Endodermal cell (in vitro differentiated cells): ENCODE measurements at regions not wholly inside any gene's neighbourhood (a gene's known extent, or its start where the extent isn't known, plus 50 kb on each side); places are given as distances from the start of the nearest gene placed in this dataset.

Experiments used
- DNase-seq: peaks from one replicate; pipeline ENCODE4 v3.0.0-alpha.2; 2017
- H3K27ac ChIP-seq: 2 replicates; pipeline ENCODE4 v1.5.1; 2013; ENCODE audit warnings: mild to moderate bottlenecking, low read depth, low read length, moderate library complexity
- H3K27me3 ChIP-seq: 2 replicates; pipeline ENCODE4 v1.6.1; 2013; ENCODE audit warnings: mild to moderate bottlenecking, low read length, moderate library complexity; ENCODE audit not compliant: insufficient read depth, control insufficient read depth, poor library complexity, severe bottlenecking
- H3K36me3 ChIP-seq: 2 replicates; pipeline ENCODE4 v1.7.0; 2013; ENCODE audit warnings: mild to moderate bottlenecking, low read length, moderate library complexity; ENCODE audit not compliant: control insufficient read depth, insufficient read depth
- H3K4me1 ChIP-seq: one replicate; pipeline ENCODE4 v1.7.0; 2013; ENCODE audit warnings: low read length; ENCODE audit not compliant: control insufficient read depth, insufficient read depth
- H3K4me3 ChIP-seq: 2 replicates; pipeline ENCODE4 v1.5.1; 2013; ENCODE audit warnings: mild to moderate bottlenecking, low read length, moderate library complexity
- H3K9ac ChIP-seq: 2 replicates; pipeline ENCODE4 v1.6.1; 2013; ENCODE audit warnings: mild to moderate bottlenecking, low read length, moderate library complexity; ENCODE audit not compliant: poor library complexity, severe bottlenecking; ENCODE audit errors: extremely low read depth
- H3K9me3 ChIP-seq: 2 replicates; pipeline ENCODE4 v1.6.1; 2013; ENCODE audit warnings: mild to moderate bottlenecking, low read length, moderate library complexity; ENCODE audit not compliant: control insufficient read depth
- H3K27ac Mint-ChIP-seq: 2 replicates; pipeline ENCODE4 v1.8.0; 2020; ENCODE audit warnings: mixed read lengths
- H3K27me3 Mint-ChIP-seq: 2 replicates; pipeline ENCODE4 v1.8.0; 2021; ENCODE audit warnings: mild to moderate bottlenecking, mixed read lengths; ENCODE audit not compliant: insufficient read depth
- H3K36me3 Mint-ChIP-seq: 2 replicates; pipeline ENCODE4 v1.8.0; 2020; ENCODE audit warnings: low read depth, mixed read lengths
- H3K4me1 Mint-ChIP-seq: 2 replicates; pipeline ENCODE4 v1.8.0; 2020; ENCODE audit warnings: mixed read lengths
- H3K4me3 Mint-ChIP-seq: 2 replicates; pipeline ENCODE4 v1.8.0; 2020; ENCODE audit warnings: mild to moderate bottlenecking, moderate library complexity, mixed read lengths
- H3K9me3 Mint-ChIP-seq: 2 replicates; pipeline ENCODE4 v1.8.0; 2020; ENCODE audit warnings: mild to moderate bottlenecking, mixed read lengths
- CTCF ChIP-seq: fragments of 200-600 bp; sonication (generic); conservative IDR thresholded peaks from 2 replicates; pipeline ENCODE4 v1.5.0; 2021; ENCODE audit warnings: antibody characterized with exemption, mild to moderate bottlenecking
- WGBS, 2 experiments: methylation state at CpG; one replicate each; pipeline versions ENCODE4 v1.1.5 to v1.1.7; 2013; ENCODE audit warnings: missing lambda C conversion rate in 2 of 2, mixed read lengths in 1 of 2; ENCODE audit not compliant: insufficient coverage in 1 of 2, insufficient read length in 1 of 2; 5-methylcytosine and 5-hydroxymethylcytosine counted together

GRCh38 chr13:85031771-85032170 lies 767.4 kb downstream of the SLITRK6 start:
- no peaks in the 10 kb centered on the region for H3K27me3 Mint-ChIP-seq
- H3K4me1 Mint-ChIP-seq: peaks cover 7% of the 10 kb centered on the region
- Histone ChIP-seq H3K27ac (no peak overlapping the region), H3K9ac (no peak overlapping the region), H3K9me3 (peaks cover 18% of the 10 kb centered on the region), H3K36me3 (no peaks in the 10 kb centered on the region), H3K27me3 (no peaks in the 10 kb centered on the region), H3K4me1 (no peaks in the 10 kb centered on the region), H3K4me3 (no peak overlapping the region)
- TF ChIP-seq CTCF: no peak
- H3K27ac Mint-ChIP-seq: no peak overlapping the region
- WGBS, 2 experiments: 76% methylated on average over 1 of the region's 1 CpG; no CpG with 5 or more reads in 1 of the 2 experiments
- no peak for DNase-seq
- no peaks in the 10 kb centered on the region for H3K36me3 Mint-ChIP-seq
- no peak overlapping the region for H3K4me3 Mint-ChIP-seq
- peaks cover 16% of the 10 kb centered on the region for H3K9me3 Mint-ChIP-seq

- Mint-ChIP-seq H3K27ac (no peak overlapping the region), H3K9me3 (peaks cover 33% of the 10 kb centered on the region), H3K36me3 (no peaks in the 10 kb centered on the region), H3K4me3 (no peak overlapping the region), H3K27me3 (no peaks in the 10 kb centered on the region), H3K4me1 (no peaks in the 10 kb centered on the region)
- no peaks in the 10 kb centered on the region for H3K27me3 ChIP-seq
- H3K9me3 ChIP-seq: peaks cover 18% of the 10 kb centered on the region
- H3K27ac ChIP-seq: no peak overlapping the region
- no peak for DNase-seq
- TF ChIP-seq CTCF: no peak
- no peak overlapping the region for H3K4me3 ChIP-seq
- no peak overlapping the region for H3K9ac ChIP-seq
- H3K4me1 ChIP-seq: no peaks in the 10 kb centered on the region
- WGBS, 2 experiments: 96% methylated on average over 3 of the region's 3 CpGs; no CpG with 5 or more reads in 1 of the 2 experiments
- no peaks in the 10 kb centered on the region for H3K36me3 ChIP-seq
These were observed 771.2 kb downstream of the SLITRK6 start for GRCh38 chr13:85028035-85028434.

GRCh38 chr13:85019121-85019520 lies 780.1 kb downstream of the SLITRK6 start:
- no peaks in the 10 kb centered on the region for H3K36me3 ChIP-seq
- no peaks in the 10 kb centered on the region for H3K4me1 ChIP-seq
- no peaks in the 10 kb centered on the region for H3K27me3 ChIP-seq
- H3K27ac ChIP-seq: no peak overlapping the region
- 100% methylated on average over 1 of the region's 1 CpG; no CpG with 5 or more reads in 1 of the 2 experiments for WGBS, 2 experiments
- no peaks in the 10 kb centered on the region for H3K27me3 Mint-ChIP-seq
- peaks cover 5% of the 10 kb centered on the region for H3K4me1 Mint-ChIP-seq
- no peak overlapping the region for H3K4me3 Mint-ChIP-seq
- no peak overlapping the region for H3K9ac ChIP-seq
- no peaks in the 10 kb centered on the region for H3K36me3 Mint-ChIP-seq
- no peak for TF ChIP-seq CTCF
- no peak overlapping the region for H3K27ac Mint-ChIP-seq
- no peak for DNase-seq
- H3K9me3 Mint-ChIP-seq: peaks cover 2% of the 10 kb centered on the region
- peak overlapping the region; percentile 36 for H3K4me3 ChIP-seq
- H3K9me3 ChIP-seq: no peaks in the 10 kb centered on the region
